ENCODE measurements at regions not wholly inside any gene's neighbourhood (a gene's known extent, or its start where the extent isn't known, plus 50 kb on each side); places are given as distances from the start of the nearest gene placed in this dataset.

DNA sequence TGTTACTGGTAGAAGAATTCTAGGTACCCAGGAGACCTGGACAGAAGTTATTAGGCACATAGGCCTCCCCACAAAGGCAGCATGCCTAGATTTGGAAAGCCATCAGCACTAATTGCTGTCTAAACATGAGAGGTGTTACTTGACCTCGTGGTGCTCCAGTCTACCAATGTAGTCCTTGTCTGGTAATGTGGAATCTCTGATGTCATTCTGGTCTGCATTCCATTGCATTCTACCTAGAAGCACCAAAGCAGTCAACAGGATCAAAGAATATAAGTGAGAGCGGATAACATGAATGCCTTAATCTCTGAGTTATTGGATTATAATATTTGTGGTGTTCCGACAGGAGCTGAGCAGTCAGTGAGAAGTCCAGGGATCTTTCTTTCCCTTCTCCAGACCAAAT lies 175.2 kb downstream of the PSAT1 start:
- ATAC-seq (no peak), DNase-seq (no peak)
- intact Hi-C loops (cut with DNase I, micrococcal nuclease) = no loop called here

DNA sequence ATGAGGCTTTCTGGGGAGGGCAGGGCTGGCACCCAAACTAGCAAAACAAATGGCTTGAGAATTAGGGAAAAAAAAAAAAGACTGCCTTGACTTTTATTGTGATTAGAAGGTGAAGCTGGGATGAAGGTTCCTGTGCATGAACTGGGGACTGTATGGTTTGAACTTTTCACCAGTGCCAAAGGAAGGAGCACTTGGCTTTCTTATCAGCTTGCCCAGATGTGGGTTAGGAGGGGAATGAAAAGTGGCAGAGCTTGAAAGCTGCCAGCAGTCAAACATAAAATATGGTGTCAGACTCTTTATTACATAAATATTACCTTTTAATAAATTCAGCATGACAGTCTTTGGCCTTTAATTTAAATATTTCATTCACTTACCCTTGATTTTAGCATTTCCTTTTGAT lies 182.5 kb downstream of the PSAT1 start:
- intact Hi-C loops (cut with DNase I, micrococcal nuclease) = no loop called here
- no peak for DNase-seq
- no peak for ATAC-seq

DNA sequence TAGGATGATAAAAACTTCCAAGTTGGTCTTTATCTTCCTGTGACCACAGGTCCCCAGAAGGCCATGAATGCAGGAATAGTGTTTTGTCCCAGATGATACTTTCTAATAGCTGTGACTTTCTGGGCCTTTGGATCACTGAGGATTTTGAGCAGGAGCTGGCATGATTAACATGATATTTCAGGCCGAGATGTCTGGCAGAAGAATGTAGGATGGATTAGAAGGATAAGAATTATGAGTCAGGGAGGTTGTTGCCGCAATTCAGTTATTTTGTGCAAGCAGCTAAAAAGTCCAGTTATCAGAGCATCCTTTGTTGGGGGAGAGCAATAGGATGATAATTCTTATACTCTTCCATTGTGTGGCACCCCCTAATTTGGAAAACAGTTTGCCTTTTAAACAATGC lies 189.7 kb downstream of the PSAT1 start:
- intact Hi-C loops (cut with DNase I, micrococcal nuclease) = no loop called here
- ATAC-seq (no peak), DNase-seq (no peak)

DNA sequence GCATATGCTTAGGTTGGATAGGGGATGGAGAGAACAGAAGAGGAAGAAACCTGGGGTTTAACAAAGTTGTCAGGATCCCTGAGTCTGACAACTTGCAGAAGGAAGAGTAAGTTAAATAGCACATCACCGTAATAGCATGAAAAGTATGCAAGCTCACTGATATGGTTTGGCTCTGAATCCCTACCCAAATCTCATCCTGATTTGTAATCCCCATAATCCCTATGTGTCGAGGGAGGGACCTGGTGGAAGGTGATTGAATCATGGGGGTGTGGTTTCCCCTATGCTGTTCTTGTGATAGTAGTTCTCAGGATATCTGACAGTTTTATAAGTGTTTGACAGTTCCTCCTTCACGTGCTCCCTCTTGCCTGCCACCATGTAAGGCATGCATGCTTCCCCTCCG lies 193.3 kb downstream of the PSAT1 start:
- no peak for ATAC-seq

DNA sequence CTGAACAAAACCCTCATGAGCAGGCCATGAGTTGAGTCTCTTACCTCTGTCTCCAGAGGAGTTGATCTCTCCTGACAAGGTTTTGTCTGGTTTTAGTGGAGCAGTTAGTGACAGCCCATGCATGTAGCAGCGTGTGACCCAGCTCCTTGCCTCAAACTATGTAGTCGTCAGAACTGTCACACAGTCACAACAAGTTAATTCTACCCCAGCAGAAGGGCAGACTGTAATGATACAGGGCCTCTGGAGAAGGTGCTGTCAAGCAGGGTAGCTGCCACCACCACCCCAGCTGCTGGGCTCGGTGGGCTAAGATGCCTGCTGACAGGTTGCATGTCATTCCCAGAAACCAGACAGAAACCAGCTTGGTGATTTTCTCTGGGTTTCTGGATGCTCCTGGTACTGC lies 194.5 kb downstream of the PSAT1 start:
- ATAC-seq = no peak
- intact Hi-C loops (cut with DNase I, micrococcal nuclease) = no loop called here
- DNase-seq = no peak

More for the DNA sequence above, 193.3 kb downstream of the PSAT1 start:
- intact Hi-C loops (cut with DNase I, micrococcal nuclease) = no loop called here
- DNase-seq = no peak

DNA sequence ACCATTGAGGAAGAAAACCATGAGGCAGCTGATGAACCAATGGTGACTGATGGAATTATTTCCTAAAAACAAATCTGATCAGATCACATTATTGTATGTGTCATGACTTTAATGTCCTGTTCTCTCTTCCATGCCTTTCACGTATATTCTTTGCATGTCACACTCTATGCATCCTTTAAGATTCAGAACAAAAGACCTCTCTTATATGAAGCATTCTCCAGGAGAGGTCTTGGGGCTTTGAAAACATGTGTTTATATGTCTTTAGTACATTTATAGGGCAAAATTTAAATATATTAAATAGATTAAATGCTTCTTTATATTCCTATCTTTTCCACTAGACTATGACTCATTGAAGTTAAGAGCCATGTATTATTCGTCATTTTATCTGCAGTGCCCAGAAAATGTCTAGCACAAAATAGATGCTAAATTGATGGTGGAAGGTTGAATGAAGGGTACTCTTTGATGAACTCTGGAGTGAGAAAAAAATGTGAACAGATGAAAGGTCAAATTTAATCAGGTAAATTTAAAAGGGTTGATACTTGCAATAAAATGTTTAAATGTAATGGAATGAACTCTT lies 196.3 kb downstream of the PSAT1 start:
- intact Hi-C loops (cut with DNase I, micrococcal nuclease) = no loop called here
- ATAC-seq (no peak), DNase-seq (no peak)

DNA sequence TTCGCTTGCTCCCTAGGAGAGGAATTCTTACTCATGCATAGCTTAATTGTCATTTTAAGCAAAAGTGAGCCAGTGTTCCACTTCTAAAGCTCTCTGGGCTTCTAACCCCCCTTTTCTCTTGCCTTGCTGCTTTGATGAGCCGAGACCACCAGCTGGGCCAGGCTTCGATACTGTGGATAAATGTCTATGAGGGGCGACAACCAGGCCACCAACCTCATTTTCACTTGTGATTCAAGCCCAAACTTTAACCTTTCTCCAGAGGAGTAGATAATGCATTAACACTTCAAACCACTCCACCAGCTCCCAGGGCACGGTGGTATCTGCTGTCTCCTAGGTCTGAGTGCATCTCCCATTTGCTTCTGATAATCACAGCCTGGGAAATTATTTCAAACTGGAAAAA lies 205.6 kb downstream of the PSAT1 start:
- ATAC-seq (no peak), DNase-seq (no peak)
- intact Hi-C loops (cut with DNase I, micrococcal nuclease) = no loop called here

DNA sequence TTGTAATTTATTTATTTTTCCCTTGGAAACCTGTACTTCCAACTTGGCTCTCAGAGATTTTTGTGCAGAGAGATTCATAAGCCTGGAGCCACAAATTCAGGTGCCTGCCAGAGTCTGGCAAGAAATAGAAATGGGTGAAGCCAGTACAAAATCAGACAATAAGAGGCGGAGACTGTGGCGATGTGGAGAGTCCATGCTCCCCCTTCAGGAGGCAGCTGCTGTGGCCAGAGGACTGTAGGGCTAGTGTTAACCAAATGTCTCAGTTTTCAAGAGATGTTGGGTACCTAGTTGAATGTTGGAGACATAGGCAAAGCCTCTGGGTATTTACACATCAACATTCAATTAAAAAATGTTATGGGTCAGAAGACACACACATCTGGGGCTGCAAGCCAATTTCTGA lies 208.6 kb downstream of the PSAT1 start:
- no peak for DNase-seq
- intact Hi-C loops (cut with DNase I, micrococcal nuclease) = no loop called here

DNA sequence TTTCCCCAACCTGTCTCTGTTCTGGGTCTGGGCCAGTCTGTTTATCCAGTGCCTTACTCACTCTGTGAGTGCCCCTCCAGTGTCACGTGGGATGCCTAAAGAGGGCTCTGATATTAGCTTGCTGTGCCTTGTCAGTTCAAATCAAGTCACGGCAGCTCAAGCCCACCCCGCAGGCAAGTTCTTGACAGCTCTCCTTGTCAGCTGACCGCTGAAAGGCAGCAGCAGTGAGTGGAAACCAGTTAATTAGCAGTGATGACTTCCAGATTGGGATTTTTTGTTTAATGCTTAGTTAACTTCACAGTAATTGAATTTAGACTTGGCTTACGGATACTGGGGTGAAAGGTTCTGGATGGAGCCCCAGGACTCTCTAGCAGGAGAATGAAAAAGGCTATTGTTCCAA lies 210.1 kb downstream of the PSAT1 start:
- intact Hi-C loops (cut with DNase I, micrococcal nuclease) = no loop called here
- DNase-seq (no peak), ATAC-seq (no peak)

More for the DNA sequence above, 208.6 kb downstream of the PSAT1 start:
- ATAC-seq = no peak

DNA sequence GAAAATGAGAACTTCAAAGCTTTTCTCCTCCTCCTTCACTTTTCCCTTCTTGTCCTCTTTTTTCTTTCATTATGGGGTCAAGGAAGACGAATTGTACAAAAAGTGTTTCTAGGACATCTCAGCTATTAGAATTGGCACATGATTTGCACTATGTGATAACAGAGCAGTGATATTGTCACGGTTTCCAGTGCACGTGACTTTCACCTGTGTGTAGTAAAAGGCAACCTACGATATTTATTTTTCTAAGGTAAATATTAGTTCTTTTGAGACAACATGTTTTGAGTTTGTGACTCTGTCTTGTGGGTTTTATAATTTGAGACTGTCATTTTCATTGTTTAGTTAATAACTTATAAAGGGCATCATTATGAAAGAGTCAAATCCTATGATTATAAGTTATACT lies 213.1 kb downstream of the PSAT1 start:
- DNase-seq = no peak
- intact Hi-C loops (cut with DNase I, micrococcal nuclease) = no loop called here
- ATAC-seq = no peak

DNA sequence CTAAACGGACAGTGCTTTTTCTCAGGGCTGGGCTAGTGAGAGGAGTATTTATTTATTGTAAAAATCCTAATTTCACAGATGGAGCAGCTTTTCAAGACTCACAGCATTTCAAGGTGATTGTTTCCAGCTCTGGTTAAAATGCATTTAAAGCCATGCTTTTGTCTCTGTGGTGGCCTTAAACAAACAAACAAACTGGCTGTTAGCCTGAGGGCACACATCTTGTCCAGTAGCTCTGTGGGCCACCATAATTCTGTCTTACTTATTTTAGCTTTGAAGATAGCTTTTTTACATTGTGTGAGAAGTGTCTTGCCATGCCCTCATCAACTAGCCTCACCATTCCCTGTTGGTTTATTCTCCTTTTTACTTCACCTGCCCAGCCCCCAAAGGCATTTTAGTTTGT lies 218.2 kb downstream of the PSAT1 start:
- ATAC-seq (no peak), DNase-seq (no peak)
- intact Hi-C loops (cut with DNase I, micrococcal nuclease) = no loop called here

DNA sequence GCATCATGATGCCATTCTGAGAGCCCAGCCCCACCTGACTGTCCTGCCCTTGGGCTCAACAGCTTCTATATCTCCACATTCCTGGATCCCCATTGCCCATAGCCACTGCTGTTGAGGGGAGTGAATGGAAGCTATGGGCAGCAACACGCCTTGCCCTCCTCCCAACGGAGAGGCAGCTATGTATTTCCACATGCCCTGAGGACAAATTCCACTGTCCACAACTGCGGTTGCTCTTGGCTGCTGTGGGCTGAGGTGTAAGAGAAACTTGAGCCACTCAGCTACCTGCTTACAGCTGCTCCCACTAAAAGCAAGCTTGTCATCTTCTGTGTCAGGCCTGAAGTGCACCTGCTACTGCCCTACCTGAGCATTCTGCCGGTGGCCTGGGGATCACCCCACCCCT lies 222.9 kb downstream of the PSAT1 start:
- DNase-seq (no peak), ATAC-seq (no peak)

DNA sequence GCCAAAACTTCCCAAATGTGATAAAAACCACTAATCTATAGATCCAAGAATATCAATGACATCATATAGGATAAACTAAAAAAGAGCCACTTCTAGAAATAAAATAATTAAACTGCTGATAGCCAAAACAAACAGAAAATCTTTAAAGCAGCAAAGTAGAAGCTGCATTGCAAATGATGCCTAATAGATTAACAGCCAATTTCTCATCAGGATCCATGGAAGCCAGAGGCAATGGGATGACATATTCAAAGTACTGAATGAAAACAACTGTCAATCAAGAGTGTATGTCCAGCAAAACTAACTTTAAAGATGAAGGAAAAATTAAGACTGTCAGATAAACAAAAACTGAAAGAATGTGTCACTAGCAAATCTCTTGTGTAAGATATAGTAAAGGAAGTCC lies 224.8 kb downstream of the PSAT1 start:
- intact Hi-C loops (cut with DNase I, micrococcal nuclease) = no loop called here
- no peak for DNase-seq
- ATAC-seq = no peak

More for the DNA sequence above, 222.9 kb downstream of the PSAT1 start:
- intact Hi-C loops (cut with DNase I, micrococcal nuclease) = no loop called here

DNA sequence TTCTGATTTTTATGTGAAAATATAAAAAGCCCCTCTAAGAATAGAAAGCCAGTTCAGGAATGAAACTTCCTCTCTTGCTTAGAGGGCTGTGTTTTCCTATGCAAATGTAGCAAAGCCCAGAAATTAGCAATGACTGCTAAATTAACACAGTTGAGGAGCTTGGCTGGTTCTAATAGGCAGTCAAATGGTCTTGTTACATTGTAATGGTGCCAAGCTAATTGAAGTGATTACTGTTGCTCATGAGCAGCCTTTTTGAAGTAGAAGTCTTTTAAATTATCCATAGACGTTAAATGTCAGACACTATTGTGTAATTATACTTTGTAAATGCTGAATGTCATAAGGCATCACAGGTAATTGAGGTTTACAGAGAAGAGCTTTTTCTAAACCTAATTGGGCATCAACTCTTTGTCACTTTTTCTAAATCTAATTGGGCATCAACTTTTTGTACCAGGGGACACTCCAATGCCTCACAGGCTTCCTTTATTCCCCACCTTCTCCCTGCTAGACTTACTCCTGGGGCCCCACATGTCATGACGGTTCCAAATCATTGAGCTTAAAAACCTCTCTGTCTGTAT lies 229.1 kb downstream of the PSAT1 start:
- intact Hi-C loops (cut with DNase I, micrococcal nuclease) = no loop called here
- DNase-seq = no peak
- no peak for ATAC-seq

DNA sequence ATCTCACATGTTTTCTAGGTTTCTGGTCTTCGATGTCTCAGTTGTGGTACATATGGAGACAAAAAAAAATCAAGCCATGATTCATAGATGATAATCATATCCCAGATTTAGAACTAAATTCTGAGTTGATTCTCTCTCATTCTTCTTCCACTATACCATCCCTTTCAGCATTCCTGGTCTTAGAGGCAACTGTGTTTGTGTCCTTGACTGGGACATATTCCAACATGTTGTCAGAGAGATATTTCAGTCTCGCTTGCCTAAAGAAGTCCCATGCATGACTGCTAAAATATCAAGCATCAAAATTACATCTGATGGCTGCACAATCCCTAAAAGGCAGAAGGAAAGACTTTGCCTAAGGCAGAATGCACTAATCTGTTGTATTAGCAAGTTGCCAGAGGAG lies 236.6 kb downstream of the PSAT1 start:
- DNase-seq = no peak
- intact Hi-C loops (cut with DNase I, micrococcal nuclease) = no loop called here
- no peak for ATAC-seq

DNA sequence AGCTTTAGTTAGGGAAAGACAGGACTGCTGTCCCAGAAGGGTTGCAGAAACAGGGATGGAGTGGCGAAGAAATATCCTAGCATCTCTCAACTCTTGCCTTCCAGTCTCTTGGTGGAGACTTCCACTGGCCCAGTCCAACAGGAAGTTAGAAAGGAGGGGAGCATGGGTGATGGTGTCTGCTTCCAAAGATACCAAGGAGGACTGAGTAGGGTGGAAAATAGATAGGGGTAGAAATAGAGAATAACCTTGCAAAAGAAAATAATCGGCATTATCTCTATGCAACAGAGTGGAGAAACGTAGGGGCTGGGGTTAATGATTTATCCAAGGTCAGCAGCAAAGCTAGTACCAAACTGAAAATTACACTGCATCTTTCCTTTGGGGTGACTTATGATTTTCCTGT lies 242.3 kb downstream of the PSAT1 start:
- DNase-seq (no peak), ATAC-seq (no peak)
- intact Hi-C loops (cut with DNase I, micrococcal nuclease) = no loop called here

DNA sequence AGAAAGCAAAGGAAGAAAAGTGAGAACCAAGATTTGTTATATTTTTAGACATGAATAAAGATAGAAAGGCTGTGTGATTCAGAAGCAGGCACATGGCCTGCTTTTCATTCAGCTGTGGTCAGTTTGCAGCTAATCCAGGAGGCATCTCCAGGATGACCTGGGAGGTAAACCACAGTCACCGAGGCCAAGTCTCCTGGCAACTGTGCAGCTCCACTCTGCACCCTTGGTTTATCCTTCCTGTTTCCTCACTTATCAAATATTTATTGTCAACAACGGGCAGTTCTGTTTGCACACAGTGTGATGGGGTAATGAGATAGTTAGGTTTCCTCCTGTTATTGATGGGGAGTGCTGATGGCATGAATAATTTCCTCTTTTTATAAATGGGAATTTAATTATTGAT lies 243.0 kb downstream of the PSAT1 start:
- no peak for DNase-seq
- intact Hi-C loops (cut with DNase I, micrococcal nuclease) = no loop called here
- no peak for ATAC-seq

DNA sequence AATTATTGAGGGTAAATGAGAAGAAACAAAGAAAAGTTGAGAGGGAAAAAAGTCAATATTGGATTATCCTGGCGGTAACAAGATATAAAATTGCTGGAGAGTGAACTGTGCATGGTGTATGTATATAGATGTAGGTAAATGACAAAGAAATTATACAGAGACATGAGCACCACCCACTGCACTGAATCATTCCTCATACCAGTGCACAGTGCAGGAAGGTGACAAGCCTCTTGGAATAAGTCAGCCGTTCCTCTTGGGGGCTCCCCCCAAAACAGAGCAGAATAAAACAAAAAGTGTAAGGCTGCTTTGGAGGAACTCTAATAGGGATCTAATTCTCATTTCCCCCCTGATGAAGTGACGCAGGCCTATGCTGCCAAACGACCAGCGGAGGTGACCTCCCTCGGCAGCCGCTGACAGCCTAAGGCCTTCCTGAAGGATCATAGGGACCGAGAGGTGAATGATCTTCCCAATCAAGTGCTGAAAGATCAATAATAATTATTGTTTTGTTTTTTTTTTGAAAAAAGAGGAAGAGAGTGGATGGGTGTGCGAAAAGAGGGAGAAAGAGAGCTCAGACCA lies 245.0 kb downstream of the PSAT1 start:
- intact Hi-C loops (cut with DNase I, micrococcal nuclease) = no loop called here
- no peak for ATAC-seq
- no peak for DNase-seq

DNA sequence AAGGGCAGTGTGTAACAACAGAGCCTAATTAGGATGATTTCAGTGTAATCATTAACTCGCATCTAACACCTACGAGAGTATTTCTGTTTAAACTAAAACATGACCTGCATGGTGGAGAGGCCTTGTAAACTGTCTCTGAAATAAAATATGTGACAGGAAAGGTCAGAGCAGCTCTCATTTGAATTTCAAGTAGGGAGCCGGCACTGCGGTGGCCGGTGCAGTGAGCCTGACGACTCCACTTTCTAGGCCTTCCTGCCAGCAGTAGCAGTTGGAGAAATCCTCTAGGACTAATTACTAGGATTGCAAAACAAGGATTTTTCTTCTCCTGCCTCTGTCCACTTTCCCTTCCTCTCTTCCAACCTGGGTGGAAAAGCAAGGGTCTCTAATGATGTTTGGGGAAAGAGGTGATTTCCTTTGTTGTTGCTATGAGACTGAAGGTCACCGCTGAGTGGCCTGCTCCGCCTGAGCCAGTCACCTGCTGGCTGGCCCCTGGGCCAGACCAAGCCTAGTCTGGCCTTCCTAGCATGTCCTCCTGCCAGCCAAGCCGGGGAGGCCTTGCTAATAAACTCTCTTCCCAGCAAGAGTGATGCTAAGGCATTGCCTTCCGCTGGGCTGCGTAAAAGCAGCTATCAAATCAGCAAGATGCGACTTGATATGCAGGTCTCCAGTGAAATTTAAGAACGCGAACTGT lies 245.7 kb downstream of the PSAT1 start:
- no peak for DNase-seq
- no peak for ATAC-seq
- intact Hi-C loops (cut with DNase I, micrococcal nuclease) = no loop called here

DNA sequence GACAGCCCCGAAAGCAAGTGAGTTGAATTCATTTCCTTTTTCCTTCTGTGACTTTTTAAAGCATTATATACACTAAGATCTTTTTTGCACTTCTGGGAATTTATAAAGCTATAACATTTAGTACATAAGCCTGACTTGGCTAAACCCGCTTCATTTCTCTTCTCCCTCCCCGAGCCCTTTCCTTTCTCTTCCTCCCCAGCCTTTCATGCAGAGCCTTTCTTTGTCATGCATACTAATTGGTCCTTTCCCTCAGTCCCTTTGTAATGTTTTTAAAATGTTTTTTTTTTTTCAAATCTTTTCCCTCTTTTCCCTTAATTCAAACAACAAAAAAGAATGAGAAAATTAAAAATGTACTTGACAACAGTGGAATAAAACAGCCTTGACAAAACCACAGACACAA lies 246.4 kb downstream of the PSAT1 start:
- no peak for DNase-seq
- no peak for ATAC-seq
- intact Hi-C loops (cut with DNase I, micrococcal nuclease) = no loop called here

DNA sequence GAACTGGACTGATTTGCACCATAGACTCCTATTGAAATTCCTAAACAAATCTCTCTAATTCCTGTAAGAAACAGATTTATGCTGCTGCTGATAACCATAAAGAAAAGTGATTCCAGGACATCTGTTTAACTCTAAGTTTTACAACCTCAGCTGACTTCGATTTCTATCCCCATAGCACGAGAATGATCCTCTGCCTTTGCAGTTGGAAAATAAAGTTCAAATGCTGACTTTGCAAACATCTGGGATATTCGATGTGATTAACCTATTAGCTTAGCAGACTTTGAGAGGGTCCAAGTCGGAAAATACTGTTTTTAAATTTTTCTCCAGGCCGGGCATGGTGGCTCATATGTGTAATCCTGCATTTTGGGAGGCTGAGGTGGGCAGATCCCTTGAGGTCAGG lies 247.3 kb downstream of the PSAT1 start:
- intact Hi-C loops (cut with DNase I, micrococcal nuclease) = no loop called here
- ATAC-seq (no peak), DNase-seq (no peak)

Measured in left colon (tissue), 2 donors.